HepG2 (cell line): ENCODE measurements at regions not wholly inside any gene's neighbourhood (a gene's known extent, or its start where the extent isn't known, plus 50 kb on each side); places are given as distances from the start of the nearest gene placed in this dataset.
A peak's percentile ranks its signal among the peaks of the same experiment; 100 is the strongest.

Source experiments
- ATF7 ChIP-seq, 2 experiments: fragments of 450-650 bp in 1 of 2; sonication (generic) in 1 of 2; formaldehyde crosslinking in 1 of 2; IDR thresholded peaks; 2 replicates each; pipeline versions ENCODE4 v1.4.0 to v1.6.1; 2016 to 2020; ENCODE audit warnings: antibody characterized with exemption in 1 of 2, mild to moderate bottlenecking in 1 of 2, missing genetic modification reagents in 1 of 2
- FOXC1 ChIP-seq: sonication (generic); formaldehyde crosslinking; IDR thresholded peaks from 2 replicates; pipeline ENCODE4 v1.8.0; 2022; ENCODE audit warnings: mild to moderate bottlenecking, missing genetic modification reagents, borderline replicate concordance
- IKZF5 ChIP-seq: IDR thresholded peaks from 2 replicates; pipeline ENCODE4 v1.6.1; 2018; ENCODE audit warnings: missing genetic modification reagents, mild to moderate bottlenecking, missing compliant biosample characterization
- KLF16 ChIP-seq, 2 experiments: sonication (generic) in 1 of 2; formaldehyde crosslinking in 1 of 2; IDR thresholded peaks; 2 replicates each; pipeline versions ENCODE4 v1.6.1 to v1.8.0; 2016 to 2023; ENCODE audit warnings: missing genetic modification reagents in 2 of 2, missing compliant biosample characterization in 1 of 2
- MNT ChIP-seq: fragments of 450-650 bp; IDR thresholded peaks from 2 replicates; pipeline ENCODE4 v1.6.1; 2016
- POLR2AphosphoS2 ChIP-seq: IDR thresholded peaks from 2 replicates; pipeline ENCODE4 v1.6.1; 2011; ENCODE audit warnings: low read depth, low read length, improper control_type of control experiment
- PTBP1 ChIP-seq: fragments of 200-400 bp; formaldehyde crosslinking; IDR thresholded peaks from 2 replicates; pipeline ENCODE4 v1.6.1; 2018; ENCODE audit warnings: low read length, low read depth; ENCODE audit not compliant: poor library complexity, severe bottlenecking
- RBAK ChIP-seq: sonication (generic); formaldehyde crosslinking; IDR thresholded peaks from 2 replicates; pipeline ENCODE4 v1.5.1; 2020; ENCODE audit warnings: mild to moderate bottlenecking, missing genetic modification reagents
- SP2 ChIP-seq: sonication (generic); formaldehyde crosslinking; IDR thresholded peaks from 2 replicates; pipeline ENCODE4 v1.5.1; 2020; ENCODE audit warnings: mild to moderate bottlenecking, missing genetic modification reagents
- SP4 ChIP-seq: sonication (generic); formaldehyde crosslinking; IDR thresholded peaks from 2 replicates; pipeline ENCODE4 v1.8.1; 2023; ENCODE audit warnings: mild to moderate bottlenecking, missing genetic modification reagents
- SSRP1 ChIP-seq: IDR thresholded peaks from 2 replicates; pipeline ENCODE4 v1.6.1; 2016; ENCODE audit warnings: control low read depth
- ZBTB25 ChIP-seq: IDR thresholded peaks from 2 replicates; pipeline ENCODE4 v1.6.1; 2018; ENCODE audit warnings: missing genetic modification reagents
- ZBTB37 ChIP-seq: sonication (generic); formaldehyde crosslinking; IDR thresholded peaks from 2 replicates; pipeline ENCODE4 v1.4.0; 2020; ENCODE audit warnings: mild to moderate bottlenecking, missing genetic modification reagents
- ZMYM2 ChIP-seq: sonication (generic); formaldehyde crosslinking; IDR thresholded peaks from 2 replicates; pipeline ENCODE4 v1.8.0; 2022; ENCODE audit warnings: mild to moderate bottlenecking, missing genetic modification reagents
- ZMYM3 ChIP-seq: sonication (generic); formaldehyde crosslinking; IDR thresholded peaks from 2 replicates; pipeline ENCODE4 v1.5.1; 2020; ENCODE audit warnings: mild to moderate bottlenecking, missing genetic modification reagents
- ZMYM4 ChIP-seq: sonication (generic); formaldehyde crosslinking; IDR thresholded peaks from 2 replicates; pipeline ENCODE4 v1.8.1; 2023; ENCODE audit warnings: mild to moderate bottlenecking, missing genetic modification reagents
- ZNF256 ChIP-seq: sonication (generic); formaldehyde crosslinking; conservative IDR thresholded peaks from 2 replicates; pipeline ENCODE4 v1.4.0; 2020; ENCODE audit warnings: missing genetic modification reagents
- ZNF441 ChIP-seq: sonication (generic); formaldehyde crosslinking; IDR thresholded peaks from 2 replicates; pipeline ENCODE4 v1.7.0; 2021; ENCODE audit warnings: missing genetic modification reagents, borderline replicate concordance
- ZNF639 ChIP-seq: conservative IDR thresholded peaks from 2 replicates; pipeline ENCODE4 v1.6.1; 2018; ENCODE audit warnings: missing genetic modification reagents
- ZSCAN25 ChIP-seq: sonication (generic); formaldehyde crosslinking; IDR thresholded peaks from 2 replicates; pipeline ENCODE4 v1.8.0; 2022; ENCODE audit warnings: mild to moderate bottlenecking, missing genetic modification reagents

GRCh38 chr19:57068921-57069697 lies 50.7 kb upstream of the USP29 start (continued):
- TF ChIP-seq ZMYM4 (CRISPR knock-in tag) (peak; percentile 66; the same call in 1 of the 2 replicates), ZNF441 (CRISPR knock-in tag) (no peak), POLR2AphosphoS2 (no peak), ZBTB37 (CRISPR knock-in tag) (no peak), ZNF256 (CRISPR knock-in tag) (no peak), KLF16 (CRISPR knock-in tag; IDR thresholded peaks at IDR 0.05) (peak in 1 of 2 experiments; percentile 41; a peak in 1 of 4 replicates), SP2 (peak; percentile 45; the same call in 1 of the 2 replicates), SSRP1 (CRISPR knock-in tag) (no peak), ZBTB25 (CRISPR knock-in tag) (no peak; the same call in 1 of the 2 replicates), IKZF5 (CRISPR knock-in tag) (peak; percentile 62; the same call in 1 of the 2 replicates), ZSCAN25 (CRISPR knock-in tag) (peak; percentile 99), MNT (no peak), RBAK (CRISPR knock-in tag) (no peak), PTBP1 (no peak), ZNF639 (CRISPR knock-in tag) (no peak), FOXC1 (peak; percentile 56; the same call in 1 of the 2 replicates), ATF7 (IDR thresholded peaks at IDR 0.05) (peak; percentile 80), ATF7 (CRISPR knock-in tag; IDR thresholded peaks at IDR 0.05) (no peak), ZMYM3 (CRISPR knock-in tag) (peak; percentile 73), SP4 (CRISPR knock-in tag) (0 out of 2 replicates have a peak, but pooled peaks have one; percentile 38), ZMYM2 (0 out of 2 replicates have a peak, but pooled peaks have one; percentile 43)
